ENCODE measurements at regions not wholly inside any gene's neighbourhood (a gene's known extent, or its start where the extent isn't known, plus 50 kb on each side); places are given as distances from the start of the nearest gene placed in this dataset.

GRCh38 chr14:87794561-87794960, 198.4 kb downstream of the GALC start:
- TF ChIP-seq CTCF (IDR thresholded peaks at IDR 0.05) (no peak), POLR2A (IDR thresholded peaks at IDR 0.05) (no peak)

Measured in thyroid gland (tissue), 4 donors.